Neural cell (in vitro differentiated cells): ENCODE measurements at regions not wholly inside any gene's neighbourhood (a gene's known extent, or its start where the extent isn't known, plus 50 kb on each side); places are given as distances from the start of the nearest gene placed in this dataset.

Source experiments
- H2AFZ ChIP-seq: fragments of 200-600, 300-800 bp; sonication (generic), shearing (Covaris generic); 2 replicates; pipeline ENCODE4 v1.6.0; 2014; ENCODE audit warnings: low read depth, mild to moderate bottlenecking, antibody characterized with exemption, low read length, moderate library complexity
- H3F3A ChIP-seq: fragments of 200-600 bp; shearing (Covaris generic); 2 replicates; pipeline ENCODE4 v1.6.1; 2016; ENCODE audit warnings: mild to moderate bottlenecking, moderate library complexity, mixed read lengths, antibody characterized with exemption, low read length; ENCODE audit not compliant: insufficient read depth, poor library complexity, severe bottlenecking
- H3K27ac ChIP-seq: fragments of 200-600, 300-800 bp; sonication (generic), shearing (Covaris generic); 2 replicates; pipeline ENCODE4 v1.5.1; 2014; ENCODE audit warnings: mild to moderate bottlenecking, low read length, moderate library complexity
- H3K27me3 ChIP-seq: fragments of 300-800, 200-600 bp; sonication (generic), shearing (Covaris generic); 2 replicates; pipeline ENCODE4 v1.6.0; 2014; ENCODE audit warnings: mild to moderate bottlenecking, low read depth, low read length, moderate library complexity; ENCODE audit not compliant: insufficient read depth
- H3K36me3 ChIP-seq: fragments of 300-800, 200-600 bp; sonication (generic), shearing (Covaris generic); 2 replicates; pipeline ENCODE4 v1.5.1; 2014; ENCODE audit warnings: mild to moderate bottlenecking, antibody characterized with exemption, low read length, moderate library complexity; ENCODE audit not compliant: insufficient read depth
- H3K4me2 ChIP-seq: fragments of 300-800, 200-600 bp; sonication (generic), shearing (Covaris generic); 2 replicates; pipeline ENCODE4 v1.6.0; 2014; ENCODE audit warnings: mild to moderate bottlenecking, low read length
- H3K4me3 ChIP-seq: fragments of 300-800, 200-600 bp; sonication (generic), shearing (Covaris generic); 2 replicates; pipeline ENCODE4 v1.5.1; 2014; ENCODE audit warnings: mild to moderate bottlenecking, low read length, moderate library complexity
- H3K79me2 ChIP-seq: fragments of 200-600 bp; shearing (Covaris generic); replicated peaks from 2 replicates; pipeline ENCODE4 v1.6.0; 2014; ENCODE audit warnings: mild to moderate bottlenecking, low read length, moderate library complexity; ENCODE audit not compliant: insufficient read depth
- H3K9ac ChIP-seq: fragments of 300-800, 200-600 bp; sonication (generic), shearing (Covaris generic); 2 replicates; pipeline ENCODE4 v1.6.1; 2016; ENCODE audit warnings: mild to moderate bottlenecking, low read length, mixed read lengths
- H3K9me2 ChIP-seq: fragments of 200-600 bp; shearing (Covaris generic); 2 replicates; pipeline ENCODE4 v1.6.1; 2016; ENCODE audit warnings: mild to moderate bottlenecking, low read length, mixed read lengths; ENCODE audit not compliant: insufficient read depth
- H3K9me3 ChIP-seq: fragments of 200-600, 300-800 bp; sonication (generic), shearing (Covaris generic); 2 replicates; pipeline ENCODE4 v1.6.1; 2016; ENCODE audit warnings: mild to moderate bottlenecking, mixed run types, low read length, moderate library complexity, mixed read lengths
- H4K20me1 ChIP-seq: fragments of 200-600 bp; shearing (Covaris generic); 2 replicates; pipeline ENCODE4 v1.6.1; 2016; ENCODE audit warnings: mild to moderate bottlenecking, mixed run types; ENCODE audit not compliant: insufficient read depth
- CTCF ChIP-seq: fragments of 450-650 bp; IDR thresholded peaks from 2 replicates; pipeline ENCODE4 v1.5.1; 2014; ENCODE audit warnings: antibody characterized with exemption, mild to moderate bottlenecking, moderate library complexity; ENCODE audit not compliant: poor library complexity, severe bottlenecking
- EP300 ChIP-seq: fragments of 450-650 bp; conservative IDR thresholded peaks from 2 replicates; pipeline ENCODE4 v1.6.1; 2014; ENCODE audit warnings: antibody characterized with exemption, mild to moderate bottlenecking, moderate library complexity; ENCODE audit not compliant: poor library complexity, severe bottlenecking
- EZH2 ChIP-seq: fragments of 200-600, 300-800 bp; shearing (Covaris generic), sonication (generic); IDR thresholded peaks from 2 replicates; pipeline ENCODE4 v1.6.1; 2014; ENCODE audit warnings: antibody characterized with exemption, low read length, borderline replicate concordance, mild to moderate bottlenecking; ENCODE audit not compliant: insufficient read depth, poor library complexity, severe bottlenecking
- MXI1 ChIP-seq: fragments of 450-650 bp; conservative IDR thresholded peaks from 2 replicates; pipeline ENCODE4 v1.6.1; 2014; ENCODE audit warnings: antibody characterized with exemption, mild to moderate bottlenecking; ENCODE audit not compliant: poor library complexity, severe bottlenecking
- POLR2AphosphoS5 ChIP-seq: IDR thresholded peaks from 2 replicates; pipeline ENCODE4 v1.6.1; 2012
- RAD21 ChIP-seq: fragments of 450-650 bp; conservative IDR thresholded peaks from 2 replicates; pipeline ENCODE4 v1.6.1; 2014; ENCODE audit warnings: antibody characterized with exemption, mild to moderate bottlenecking, moderate library complexity
- REST ChIP-seq: IDR thresholded peaks from 2 replicates; pipeline ENCODE4 v1.6.1; 2012; ENCODE audit warnings: borderline replicate concordance
- SMC3 ChIP-seq: fragments of 450-650 bp; conservative IDR thresholded peaks from 2 replicates; pipeline ENCODE4 v1.6.1; 2014; ENCODE audit warnings: antibody characterized with exemption, mild to moderate bottlenecking, moderate library complexity; ENCODE audit not compliant: poor library complexity
- TAF1 ChIP-seq: IDR thresholded peaks from 2 replicates; pipeline ENCODE4 v1.6.1; 2012; ENCODE audit warnings: low read depth

GRCh38 chr13:39200249-39200910 is 162.1 kb downstream of the NHLRC3 start:
- no peak overlapping the region for H3K4me2 ChIP-seq
- H3K36me3 ChIP-seq = no peaks in the 10 kb centered on the region
- no peaks in the 10 kb centered on the region for H3F3A ChIP-seq
- H3K9me2 ChIP-seq = no peaks in the 10 kb centered on the region
- H3K4me3 ChIP-seq = no peak overlapping the region
- no peaks in the 10 kb centered on the region for H3K79me2 ChIP-seq
- H3K9ac ChIP-seq = no peak overlapping the region
- no peaks in the 10 kb centered on the region for H4K20me1 ChIP-seq
- no peaks in the 10 kb centered on the region for H3K27me3 ChIP-seq
- H3K27ac ChIP-seq = no peak overlapping the region
- no peak overlapping the region for H2AFZ ChIP-seq
- TF ChIP-seq POLR2AphosphoS5 (no peak), MXI1 (no peak), REST (no peak), CTCF (no peak), RAD21 (no peak), TAF1 (no peak), SMC3 (no peak), EZH2 (no peak), EP300 (no peak)
- H3K9me3 ChIP-seq = no peaks in the 10 kb centered on the region

- H2AFZ ChIP-seq = no peak overlapping the region
- H3F3A ChIP-seq = no peaks in the 10 kb centered on the region
- no peak overlapping the region for H3K9ac ChIP-seq
Measured at GRCh38 chr13:39201180-39201579, 162.9 kb downstream of the NHLRC3 start.

More at GRCh38 chr13:39201180-39201579, 162.9 kb downstream of the NHLRC3 start:
- no peaks in the 10 kb centered on the region for H3K79me2 ChIP-seq
- no peaks in the 10 kb centered on the region for H3K9me3 ChIP-seq
- no peaks in the 10 kb centered on the region for H3K27me3 ChIP-seq
- H3K4me3 ChIP-seq = no peak overlapping the region
- no peak overlapping the region for H3K27ac ChIP-seq
- no peaks in the 10 kb centered on the region for H3K36me3 ChIP-seq
- no peaks in the 10 kb centered on the region for H4K20me1 ChIP-seq
- H3K4me2 ChIP-seq = no peak overlapping the region
- TF ChIP-seq CTCF = no peak
- no peak for TF ChIP-seq EZH2
- H3K9me2 ChIP-seq = no peaks in the 10 kb centered on the region
